ENCODE measurements at regions not wholly inside any gene's neighbourhood (a gene's known extent, or its start where the extent isn't known, plus 50 kb on each side); places are given as distances from the start of the nearest gene placed in this dataset.

GRCh38 chr5:125176005-125176390, 429.6 kb upstream of the ZNF608 start:
- Mint-ChIP-seq H3K9me3 (peaks cover 3% of the 10 kb centered on the region), H3K4me1 (no peaks in the 10 kb centered on the region), H3K27me3 (peaks cover 2% of the 10 kb centered on the region), H3K36me3 (ENCODE audit: low read depth) (no peaks in the 10 kb centered on the region), H3K4me3 (no peak overlapping the region), H3K27ac (no peak overlapping the region)
- no peak for ATAC-seq (ENCODE audit: low read depth)
- ChIA-PET POLR2A (no interaction called here), CTCF (no interaction called here)
- DNase-seq, result no peak
- no peak for TF ChIP-seq CTCF (IDR thresholded peaks at IDR 0.05)
- intact Hi-C loops (cut with micrococcal nuclease), result no loop called here

GRCh38 chr5:125177340-125177739, 430.9 kb upstream of the ZNF608 start:
- Mint-ChIP-seq H3K27ac (no peak overlapping the region), H3K9me3 (peaks cover 3% of the 10 kb centered on the region), H3K27me3 (no peaks in the 10 kb centered on the region), H3K36me3 (ENCODE audit: low read depth) (no peaks in the 10 kb centered on the region), H3K4me1 (no peaks in the 10 kb centered on the region), H3K4me3 (no peak overlapping the region)
- ChIA-PET CTCF (interaction anchor here (0.6 kb wide), 1 partner anchor 426 kb away, joined by 3 read pairs; no protein-coding TSS in a partner anchor), POLR2A (no interaction called here)
- no peak for TF ChIP-seq CTCF (IDR thresholded peaks at IDR 0.05)
- DNase-seq (no peak), ATAC-seq (ENCODE audit: low read depth) (no peak)
- intact Hi-C loops (cut with micrococcal nuclease), result no loop called here

GRCh38 chr5:125179612-125180011, 433.2 kb upstream of the ZNF608 start:
- ATAC-seq (ENCODE audit: low read depth) (no peak), DNase-seq (no peak)
- intact Hi-C loops (cut with micrococcal nuclease), result no loop called here
- Mint-ChIP-seq H3K4me1 (no peaks in the 10 kb centered on the region), H3K36me3 (ENCODE audit: low read depth) (no peaks in the 10 kb centered on the region), H3K4me3 (no peak overlapping the region), H3K9me3 (peaks cover 3% of the 10 kb centered on the region), H3K27me3 (no peaks in the 10 kb centered on the region), H3K27ac (no peak overlapping the region)
- no peak for TF ChIP-seq CTCF (IDR thresholded peaks at IDR 0.05)
- ChIA-PET CTCF (no interaction called here), POLR2A (no interaction called here)

DNA sequence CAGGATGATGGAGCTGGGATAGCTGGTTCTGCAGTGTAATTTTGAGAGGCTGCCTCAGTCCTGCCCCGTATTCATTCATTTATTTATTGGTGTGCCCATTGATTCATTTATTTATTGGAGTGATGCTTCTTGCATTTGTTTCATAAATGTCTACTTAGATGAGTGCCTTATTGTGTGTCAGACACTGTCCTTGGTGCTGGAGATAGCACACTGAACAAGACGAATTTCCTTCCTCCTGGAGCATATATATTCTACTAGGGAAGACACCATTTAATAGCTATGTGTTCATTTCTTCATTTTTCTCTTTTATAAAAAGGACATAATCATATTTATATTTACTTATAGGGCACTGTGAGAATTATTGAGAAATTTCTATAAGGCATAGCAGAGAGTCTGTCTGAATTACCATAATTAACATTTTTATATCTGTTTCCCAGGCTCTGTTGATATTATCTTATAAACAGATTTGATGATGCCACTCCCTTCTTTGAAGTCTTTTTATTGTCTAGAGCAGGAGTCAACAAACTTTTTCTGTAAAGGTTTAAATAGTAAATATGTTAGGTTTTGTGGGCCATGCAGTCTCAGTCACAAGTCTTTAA, 433.9 kb upstream of the ZNF608 start:
- Mint-ChIP-seq H3K27ac (no peak overlapping the region), H3K27me3 (no peaks in the 10 kb centered on the region)
- CTCF ChIA-PET, result no interaction called here

GRCh38 chr5:125181159-125181558, 434.7 kb upstream of the ZNF608 start:
- intact Hi-C loops (cut with micrococcal nuclease), result no loop called here
- ChIA-PET POLR2A (interaction anchor here (0.5 kb wide), 1 partner anchor 434 kb away, joined by 4 read pairs; the partner anchor contains the start of gene ZNF608), CTCF (no interaction called here)
- DNase-seq (no peak), ATAC-seq (ENCODE audit: low read depth) (no peak)
- TF ChIP-seq CTCF (IDR thresholded peaks at IDR 0.05), result no peak
- no peaks in the 10 kb centered on the region for H3K4me1 Mint-ChIP-seq
- H3K4me3 Mint-ChIP-seq, result no peak overlapping the region
- H3K36me3 Mint-ChIP-seq (ENCODE audit: low read depth), result no peaks in the 10 kb centered on the region
- no peak overlapping the region for H3K27ac Mint-ChIP-seq
- no peaks in the 10 kb centered on the region for H3K27me3 Mint-ChIP-seq
- peaks cover 3% of the 10 kb centered on the region for H3K9me3 Mint-ChIP-seq

More for the DNA sequence above, 433.9 kb upstream of the ZNF608 start:
- DNase-seq, result no peak
- Mint-ChIP-seq H3K4me3 (no peak overlapping the region), H3K9me3 (peaks cover 3% of the 10 kb centered on the region), H3K36me3 (ENCODE audit: low read depth) (no peaks in the 10 kb centered on the region), H3K4me1 (no peaks in the 10 kb centered on the region)
- intact Hi-C loops (cut with micrococcal nuclease), result no loop called here
- ATAC-seq (ENCODE audit: low read depth), result no peak
- POLR2A ChIA-PET, result no interaction called here
- no peak for TF ChIP-seq CTCF (IDR thresholded peaks at IDR 0.05)
